GM18951 (cell line): ENCODE measurements at regions not wholly inside any gene's neighbourhood (a gene's known extent, or its start where the extent isn't known, plus 50 kb on each side); places are given as distances from the start of the nearest gene placed in this dataset.
"Not testable (repeated sequence)": the region's sequence is repeated elsewhere in the genome, so short reads cannot be mapped to it uniquely, and the experiment has no call there.

Experiments used
- POLR2A ChIP-seq: IDR thresholded peaks from 4 replicates; pipeline ENCODE4 v1.6.1; 2011; ENCODE audit warnings: mild to moderate bottlenecking; ENCODE audit not compliant: insufficient read length, insufficient read depth; ENCODE audit errors: extremely low read depth
- in situ Hi-C: fragments of 300-500 bp; cut with MboI; formaldehyde crosslinking; loops from one replicate; pipeline ENCODE4 v1.12.0; 2022; ENCODE audit warnings: low sequenced_read_pairs, mixed read lengths, inconsistent platforms; ENCODE audit not compliant: unreplicated experiment

DNA sequence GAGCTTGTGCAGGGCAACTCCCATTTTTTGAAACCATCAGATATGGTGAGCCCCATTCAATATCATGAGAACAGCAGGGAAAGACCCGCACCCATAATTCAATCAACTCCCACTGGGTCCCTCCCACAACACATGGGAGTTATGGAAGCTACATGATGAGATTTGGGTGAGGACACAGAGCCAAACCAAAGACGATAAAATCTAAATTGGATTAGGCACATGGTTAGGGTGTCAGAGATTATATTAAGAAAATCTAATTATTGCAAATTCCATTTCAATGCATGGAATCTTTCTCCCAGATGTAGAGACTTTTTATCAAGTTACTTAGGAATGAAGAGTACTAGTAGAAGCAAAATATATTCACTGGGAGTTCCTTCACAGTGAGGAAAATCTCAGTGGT lies 324.9 kb downstream of the JRKL start:
- no peak for TF ChIP-seq POLR2A
- in situ Hi-C loops: no loop called here

DNA sequence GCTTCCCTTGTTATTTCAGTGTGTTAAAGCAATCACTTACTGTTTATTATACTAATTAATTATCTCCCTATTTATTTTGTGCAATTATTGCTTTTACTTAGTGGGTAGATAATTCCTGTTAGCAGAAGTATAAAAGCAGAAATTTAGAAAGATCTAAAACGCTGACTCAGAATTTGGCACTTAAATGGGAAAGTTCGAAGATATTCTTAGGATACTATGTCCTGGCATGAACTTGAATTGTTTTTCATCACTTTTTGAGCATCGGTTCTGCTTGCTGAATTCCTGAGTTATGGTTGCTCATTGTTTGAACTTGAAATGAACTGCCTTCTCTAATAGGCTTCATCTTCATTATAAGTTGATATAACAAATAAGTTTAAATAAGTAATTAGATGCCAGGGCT lies 325.4 kb downstream of the JRKL start:
- no peak for TF ChIP-seq POLR2A
- in situ Hi-C loops: no loop called here

DNA sequence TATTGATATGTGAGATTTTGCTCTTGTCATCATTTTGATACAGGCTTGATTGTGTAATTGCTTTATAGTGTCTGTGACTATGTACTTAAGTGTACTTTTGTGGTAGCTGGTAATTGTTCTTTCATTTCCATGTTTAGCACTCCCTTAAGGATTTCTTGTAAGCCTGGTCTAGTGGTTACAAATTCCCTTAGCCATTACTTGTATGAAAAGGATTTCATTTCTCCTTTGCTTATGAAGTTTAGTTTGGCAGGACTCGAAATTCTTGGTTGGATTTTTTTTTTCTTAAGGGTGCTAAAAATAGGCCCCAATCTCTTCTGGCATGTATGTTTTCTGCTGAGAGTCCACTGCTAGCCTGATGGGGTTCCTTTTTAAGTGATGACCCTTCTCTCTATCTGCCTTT lies 346.8 kb downstream of the JRKL start:
- TF ChIP-seq POLR2A: no peak
- in situ Hi-C loops: no loop called here

DNA sequence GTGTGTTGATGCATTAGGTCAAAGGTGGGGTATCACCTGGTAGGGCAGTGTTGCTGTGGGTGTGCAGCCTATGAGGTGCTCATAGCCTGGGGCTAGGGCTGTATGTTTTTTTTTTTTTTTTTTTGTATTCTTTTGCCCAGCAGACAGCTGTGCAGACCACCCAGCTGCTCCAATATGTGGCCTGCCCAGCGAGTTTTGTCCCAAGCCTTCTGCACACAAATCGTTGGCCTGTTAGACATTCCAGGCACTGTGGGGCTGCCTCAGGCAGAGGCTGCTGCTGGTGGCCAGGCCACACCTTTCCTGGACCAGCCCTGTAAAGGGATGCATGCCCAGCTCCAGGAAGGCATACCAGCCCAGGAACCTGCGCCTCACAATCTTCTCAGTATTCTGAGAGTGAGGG lies 348.5 kb downstream of the JRKL start:
- in situ Hi-C loops: no loop called here
- no peak for TF ChIP-seq POLR2A

DNA sequence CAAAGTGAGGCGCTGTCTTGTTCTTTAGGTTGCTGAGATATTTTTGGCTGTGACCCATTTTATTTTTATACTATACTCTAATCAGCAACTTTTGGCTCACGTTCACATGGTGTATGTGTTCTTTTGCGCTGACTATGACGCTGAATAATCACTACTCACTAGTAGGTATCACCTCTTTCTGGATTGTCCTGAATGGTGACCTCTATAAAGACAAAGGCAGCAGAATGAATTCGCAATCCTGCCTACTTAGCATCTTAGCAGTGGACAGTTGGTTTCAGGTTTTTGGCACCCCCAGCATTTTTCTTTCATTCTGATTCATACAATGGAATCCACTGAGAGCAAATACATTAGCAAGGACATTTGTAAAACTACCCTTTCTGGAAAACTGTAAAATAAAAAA lies 351.3 kb downstream of the JRKL start:
- in situ Hi-C loops: no loop called here
- TF ChIP-seq POLR2A: no peak

DNA sequence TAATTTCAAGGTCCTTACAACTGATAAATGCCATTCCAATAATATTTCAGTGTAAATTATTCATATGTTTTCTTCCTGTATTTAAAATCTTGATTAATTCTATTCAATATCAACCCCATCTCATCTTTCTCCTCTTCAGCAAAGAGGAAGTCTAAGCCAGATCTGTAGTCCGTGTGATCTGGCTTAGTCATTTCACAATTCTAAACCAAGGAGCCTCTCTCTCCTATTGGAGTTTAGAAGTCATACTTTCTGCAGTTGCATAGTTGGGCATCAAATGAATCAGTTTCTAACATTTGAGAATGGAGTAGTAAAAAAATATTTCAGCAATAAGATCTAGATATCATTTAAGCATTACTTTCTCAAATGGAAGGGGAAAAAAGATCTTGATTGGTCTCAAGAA lies 354.9 kb downstream of the JRKL start:
- in situ Hi-C loops: no loop called here
- TF ChIP-seq POLR2A: no peak

DNA sequence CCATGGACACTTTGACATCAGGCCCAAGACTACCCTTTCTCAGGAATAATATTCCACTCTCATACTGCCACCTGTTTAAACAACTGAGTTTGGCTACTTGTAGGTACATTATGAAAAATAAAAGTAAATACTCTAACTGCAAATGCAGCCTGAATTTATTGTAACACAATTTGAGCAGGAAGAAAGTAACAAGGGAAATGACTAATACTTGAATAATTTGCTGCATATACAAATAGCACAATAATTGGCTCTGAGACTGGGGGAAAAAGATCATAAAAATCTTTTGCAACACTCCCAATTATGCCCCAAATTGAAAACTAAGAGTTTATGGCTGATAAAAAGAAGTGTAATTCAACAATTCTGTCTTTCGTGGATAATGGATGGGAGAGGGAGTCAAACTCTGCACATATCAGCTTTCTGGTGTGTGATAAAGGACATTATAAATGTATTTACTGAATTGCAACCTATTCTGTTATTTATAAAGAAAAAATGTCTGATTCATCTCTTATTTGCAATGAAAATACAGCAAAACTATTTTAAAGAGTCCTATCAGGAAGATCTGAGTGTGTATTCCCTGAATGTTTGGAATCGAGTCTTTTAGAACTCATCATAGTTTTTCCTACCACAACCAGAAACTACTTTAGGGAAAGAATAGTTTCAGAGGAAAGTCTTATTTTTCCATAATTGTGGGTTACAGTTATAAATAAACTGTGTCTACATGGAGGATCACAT lies 359.0 kb downstream of the JRKL start:
- no peak for TF ChIP-seq POLR2A
- in situ Hi-C loops: no loop called here

DNA sequence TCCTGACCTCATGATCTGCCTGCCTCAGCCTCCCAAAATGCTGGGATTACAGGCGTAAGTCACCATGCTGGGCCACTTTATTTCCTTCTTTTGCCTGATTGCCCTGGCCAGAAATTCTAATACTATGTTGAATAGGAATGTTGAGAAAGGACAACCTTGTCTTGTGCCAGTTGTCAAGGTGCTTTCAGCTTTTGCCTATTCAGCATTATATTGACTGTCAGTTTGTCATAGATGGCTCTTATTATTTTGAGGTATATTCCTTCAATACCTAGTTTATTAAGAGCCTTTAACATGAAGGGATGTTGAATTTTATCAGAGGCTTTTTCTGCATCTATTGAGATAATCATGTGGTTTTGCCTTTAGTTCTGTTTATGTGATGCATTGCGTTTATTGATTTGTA lies 362.0 kb downstream of the JRKL start:
- in situ Hi-C loops: not testable (repeated sequence)

DNA sequence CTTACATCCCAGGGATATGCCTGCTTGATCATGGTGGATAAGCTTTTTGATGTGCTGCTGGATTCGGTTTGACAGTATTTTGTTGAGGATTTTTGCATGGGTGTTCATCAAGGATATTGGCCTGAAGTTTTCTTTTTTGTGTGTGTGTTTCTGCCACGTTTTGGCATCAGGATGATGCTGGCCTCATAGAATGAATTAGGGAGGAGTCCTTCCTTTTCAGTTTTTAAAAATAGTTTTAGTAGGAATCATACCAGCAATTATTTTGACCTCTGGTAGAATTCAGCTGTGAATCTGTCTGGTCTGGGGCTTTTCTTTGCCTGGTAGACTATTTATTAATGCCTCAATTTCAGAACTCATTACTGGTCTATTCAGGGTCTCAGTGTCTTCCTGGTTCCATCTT lies 362.4 kb downstream of the JRKL start:
- in situ Hi-C loops: no loop called here
- no peak for TF ChIP-seq POLR2A

DNA sequence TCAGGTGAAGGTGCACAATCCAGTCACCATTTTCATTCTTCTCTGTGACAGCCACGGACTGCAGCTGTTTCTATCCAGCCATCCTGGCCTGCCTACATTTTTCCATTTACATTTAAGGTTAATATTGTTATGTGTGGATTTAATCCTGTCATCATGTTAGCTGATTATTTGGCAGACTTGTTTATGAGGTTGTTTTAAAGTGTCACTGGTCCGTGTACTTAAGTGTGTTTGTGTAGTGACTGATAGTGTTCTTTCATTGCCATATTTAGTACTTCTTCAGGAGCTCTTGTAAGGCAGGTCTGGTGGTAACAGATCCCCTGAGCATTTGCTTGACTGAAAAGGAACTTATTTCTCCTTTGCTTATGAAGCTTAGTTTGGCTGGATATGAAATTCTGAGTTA lies 364.2 kb downstream of the JRKL start:
- no peak for TF ChIP-seq POLR2A
- in situ Hi-C loops: no loop called here

DNA sequence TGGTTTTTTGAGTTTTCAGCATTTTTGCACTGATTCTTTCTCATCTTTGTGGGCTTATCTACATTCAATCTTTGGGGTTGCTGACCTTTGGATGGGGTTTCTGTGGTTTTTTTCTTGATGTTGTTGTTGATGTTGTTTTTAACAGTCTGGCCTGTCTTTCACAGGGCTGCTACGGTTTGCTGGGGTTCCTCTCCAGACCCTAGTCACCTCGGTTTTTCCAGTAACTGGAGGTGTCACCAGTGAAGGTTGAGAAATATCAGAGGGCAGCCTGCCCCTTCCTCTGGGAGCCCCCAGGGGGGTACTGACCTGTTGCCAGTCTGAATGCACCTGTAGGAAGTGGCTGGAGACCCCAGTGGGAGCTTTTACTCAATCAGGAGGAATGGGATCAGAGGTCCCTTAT lies 365.4 kb downstream of the JRKL start:
- in situ Hi-C loops: no loop called here

DNA sequence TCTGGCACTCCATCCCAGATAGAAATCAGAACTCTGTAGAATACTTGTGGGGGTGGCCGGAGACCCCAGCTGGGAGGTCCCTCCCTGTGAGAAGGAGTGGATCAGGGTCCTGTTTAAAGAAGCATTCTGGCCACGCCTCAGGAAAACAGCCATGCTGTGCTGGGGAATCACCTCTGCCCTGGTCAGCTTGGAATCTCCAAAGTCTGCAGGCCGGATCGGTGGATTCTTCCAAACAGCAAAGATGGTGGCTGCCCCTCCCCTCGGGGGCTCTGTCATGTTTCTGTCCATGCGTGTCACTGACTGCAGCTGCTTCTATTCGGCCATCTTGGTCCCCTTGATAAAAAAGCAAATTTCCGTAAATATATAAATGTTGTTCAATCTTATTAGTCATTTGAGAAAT lies 365.9 kb downstream of the JRKL start:
- in situ Hi-C loops: no loop called here
- no peak for TF ChIP-seq POLR2A

More for the DNA sequence above, 365.4 kb downstream of the JRKL start:
- TF ChIP-seq POLR2A: no peak

DNA sequence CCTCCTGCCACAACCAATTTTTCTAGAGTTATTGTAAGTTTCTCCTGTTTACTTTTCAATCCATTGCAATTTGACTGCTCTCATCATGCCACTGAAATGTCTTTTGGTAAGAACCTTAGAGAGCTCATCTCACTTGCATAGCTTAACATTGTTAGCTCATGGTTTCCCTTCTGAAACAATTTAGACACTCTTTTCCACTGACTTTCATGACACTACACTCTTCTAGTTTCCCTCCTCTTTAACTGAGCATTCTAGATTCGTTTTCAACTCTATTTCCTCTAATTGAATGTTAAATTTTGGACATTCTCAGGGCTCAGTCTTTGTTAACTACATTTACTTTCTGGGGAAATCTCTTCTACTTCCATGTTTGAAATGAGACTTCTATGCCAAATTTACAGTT lies 369.1 kb downstream of the JRKL start:
- no peak for TF ChIP-seq POLR2A
- in situ Hi-C loops: no loop called here

DNA sequence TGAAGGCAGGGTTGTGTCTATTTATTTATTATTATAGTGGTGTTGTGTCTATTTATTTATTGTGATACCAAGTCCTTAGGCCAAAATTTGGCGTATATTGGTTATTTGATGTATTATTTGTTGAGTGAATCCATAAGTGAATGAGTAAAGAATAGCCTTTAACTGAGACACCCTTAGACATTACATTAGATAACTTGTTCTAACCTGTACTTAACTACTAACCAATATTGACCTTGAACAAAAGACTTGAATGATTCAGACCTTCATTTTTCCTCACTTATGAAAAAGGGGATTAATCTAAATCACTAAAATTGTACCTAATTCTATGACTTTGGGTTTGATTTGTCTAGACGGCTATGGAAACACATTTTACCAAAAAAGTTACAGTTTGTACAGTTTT lies 370.5 kb downstream of the JRKL start:
- in situ Hi-C loops: no loop called here
- no peak for TF ChIP-seq POLR2A

DNA sequence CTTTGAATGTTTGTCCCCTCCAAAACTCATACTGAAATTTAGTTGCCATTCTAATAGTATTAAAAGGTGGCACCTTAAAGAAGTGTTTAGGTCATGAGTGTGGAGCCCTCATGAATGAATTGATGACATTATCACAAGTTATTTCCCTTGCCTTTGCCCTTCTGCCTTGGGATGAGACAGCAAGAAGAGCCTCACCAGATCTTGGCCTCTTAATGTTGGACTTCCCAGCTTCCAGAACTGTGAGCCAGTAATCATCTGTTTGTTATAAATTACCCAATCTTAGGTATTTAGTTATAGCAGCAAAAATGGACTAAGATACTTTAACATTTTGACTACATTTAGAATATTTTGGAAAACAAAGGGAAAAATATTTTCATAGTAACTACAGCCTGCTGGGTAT lies 371.0 kb downstream of the JRKL start:
- in situ Hi-C loops: no loop called here

More for the DNA sequence above, 371.0 kb downstream of the JRKL start:
- no peak for TF ChIP-seq POLR2A
